ENCODE measurements at regions not wholly inside any gene's neighbourhood (a gene's known extent, or its start where the extent isn't known, plus 50 kb on each side); places are given as distances from the start of the nearest gene placed in this dataset.

DNA sequence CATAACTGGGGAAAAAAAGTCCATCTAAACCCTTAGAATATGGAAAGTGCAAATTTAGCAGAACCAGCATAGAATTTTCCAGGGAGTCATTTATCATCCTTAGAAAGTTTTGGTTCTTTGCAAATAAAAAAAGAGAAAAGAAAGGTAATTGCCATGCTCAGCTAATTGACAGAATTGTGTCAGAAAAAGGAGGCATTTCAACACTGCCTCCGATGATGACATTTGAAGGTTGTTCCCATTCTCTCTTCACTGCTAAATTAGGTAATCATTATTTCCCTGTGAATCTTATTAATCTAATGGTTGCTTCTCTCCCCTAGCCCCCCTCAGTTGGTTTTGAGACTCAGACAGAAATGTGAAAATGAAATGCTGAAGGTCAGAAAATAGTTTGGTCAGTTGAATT lies 139.2 kb downstream of the PDCD6IP start:
- TF ChIP-seq, protein P1, sequence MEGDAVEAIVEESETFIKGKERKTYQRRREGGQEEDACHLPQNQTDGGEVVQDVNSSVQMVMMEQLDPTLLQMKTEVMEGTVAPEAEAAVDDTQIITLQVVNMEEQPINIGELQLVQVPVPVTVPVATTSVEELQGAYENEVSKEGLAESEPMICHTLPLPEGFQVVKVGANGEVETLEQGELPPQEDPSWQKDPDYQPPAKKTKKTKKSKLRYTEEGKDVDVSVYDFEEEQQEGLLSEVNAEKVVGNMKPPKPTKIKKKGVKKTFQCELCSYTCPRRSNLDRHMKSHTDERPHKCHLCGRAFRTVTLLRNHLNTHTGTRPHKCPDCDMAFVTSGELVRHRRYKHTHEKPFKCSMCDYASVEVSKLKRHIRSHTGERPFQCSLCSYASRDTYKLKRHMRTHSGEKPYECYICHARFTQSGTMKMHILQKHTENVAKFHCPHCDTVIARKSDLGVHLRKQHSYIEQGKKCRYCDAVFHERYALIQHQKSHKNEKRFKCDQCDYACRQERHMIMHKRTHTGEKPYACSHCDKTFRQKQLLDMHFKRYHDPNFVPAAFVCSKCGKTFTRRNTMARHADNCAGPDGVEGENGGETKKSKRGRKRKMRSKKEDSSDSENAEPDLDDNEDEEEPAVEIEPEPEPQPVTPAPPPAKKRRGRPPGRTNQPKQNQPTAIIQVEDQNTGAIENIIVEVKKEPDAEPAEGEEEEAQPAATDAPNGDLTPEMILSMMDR (IDR thresholded peaks at IDR 0.05; ENCODE audit: low read depth, low read length): no peak
- TF ChIP-seq EZH2phosphoT487 (IDR thresholded peaks at IDR 0.05; ENCODE audit: low read depth): no peak
